HUES64 (cell line): ENCODE measurements at regions not wholly inside any gene's neighbourhood (a gene's known extent, or its start where the extent isn't known, plus 50 kb on each side); places are given as distances from the start of the nearest gene placed in this dataset.
"Not testable (repeated sequence)": the region's sequence is repeated elsewhere in the genome, so short reads cannot be mapped to it uniquely, and the experiment has no call there.

ENCODE experiments used
- H3K27ac ChIP-seq: 2 replicates; pipeline ENCODE4 v1.7.0; 2013; ENCODE audit warnings: low read depth, low read length, inconsistent platforms
- H3K27me3 ChIP-seq: 2 replicates; pipeline ENCODE4 v1.6.1; 2013; ENCODE audit warnings: mild to moderate bottlenecking, low read length; ENCODE audit not compliant: insufficient read depth
- H3K36me3 ChIP-seq: 2 replicates; pipeline ENCODE4 v1.6.1; 2013; ENCODE audit warnings: mild to moderate bottlenecking, low read length; ENCODE audit not compliant: insufficient read depth
- H3K4me1 ChIP-seq: 2 replicates; pipeline ENCODE4 v1.6.1; 2013; ENCODE audit warnings: mild to moderate bottlenecking, low read length, moderate library complexity; ENCODE audit not compliant: insufficient read depth
- H3K4me3 ChIP-seq: 2 replicates; pipeline ENCODE4 v1.5.1; 2013; ENCODE audit warnings: mild to moderate bottlenecking, low read length, moderate library complexity
- H3K9ac ChIP-seq: 2 replicates; pipeline ENCODE4 v1.6.1; 2013; ENCODE audit warnings: mild to moderate bottlenecking, low read depth, low read length
- H3K9me3 ChIP-seq: 2 replicates; pipeline ENCODE4 v1.6.1; 2013; ENCODE audit warnings: low read depth, low read length; ENCODE audit not compliant: insufficient read depth
- WGBS: fragments of 150-250, 120-280 bp; methylation state at CpG from one replicate; pipeline ENCODE4 v1.1.7; 2013; ENCODE audit warnings: missing lambda C conversion rate; 5-methylcytosine and 5-hydroxymethylcytosine counted together

DNA sequence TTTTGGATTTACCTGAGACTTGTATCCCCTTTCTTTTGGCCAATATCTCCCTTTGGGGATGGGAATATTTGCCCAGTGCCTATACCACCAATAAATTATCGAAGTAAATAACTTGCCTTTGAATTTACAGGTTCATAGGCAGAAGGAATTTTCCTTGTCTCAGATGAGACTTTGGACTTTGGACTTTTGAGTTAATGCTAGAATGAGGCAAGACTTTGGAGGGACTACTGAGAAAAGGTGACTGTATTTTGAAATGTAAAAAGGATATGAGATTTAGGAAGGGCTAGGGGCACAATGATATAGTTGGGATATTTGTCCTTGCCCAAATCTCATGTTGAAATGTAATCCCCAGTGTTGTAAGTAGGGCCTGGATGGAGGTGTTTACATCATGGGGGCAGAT lies 384.5 kb upstream of the GHITM start:
- Histone ChIP-seq H3K4me3 (no peak overlapping the region), H3K9ac (no peak overlapping the region), H3K27ac (no peak overlapping the region), H3K4me1 (peaks cover 9% of the 10 kb centered on the region), H3K9me3 (peaks cover 33% of the 10 kb centered on the region), H3K27me3 (peaks cover 33% of the 10 kb centered on the region), H3K36me3 (no peaks in the 10 kb centered on the region)
- WGBS, result 100% methylated on average over 1 of the region's 1 CpG

DNA sequence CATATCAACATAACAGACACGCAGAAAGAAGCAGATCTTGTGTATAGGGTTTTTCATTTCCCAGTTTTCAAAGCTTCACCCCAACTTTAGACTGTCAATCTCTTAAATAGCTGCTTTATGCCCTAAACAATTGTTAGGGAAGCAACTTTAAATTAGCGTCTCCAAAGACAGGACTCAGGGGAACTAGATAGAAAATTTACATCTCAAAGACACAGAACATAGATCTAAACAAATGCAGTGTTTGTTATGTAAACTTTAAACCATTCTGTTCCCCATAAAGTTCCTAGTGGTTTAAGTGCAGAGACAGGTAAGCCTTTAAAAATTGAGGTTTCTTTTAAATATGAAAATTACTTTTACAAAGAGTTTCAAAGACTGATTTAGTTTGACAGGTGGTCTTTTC lies 379.2 kb upstream of the GHITM start:
- 33% methylated on average over 1 of the region's 2 CpGs for WGBS
- no peak overlapping the region for H3K4me3 ChIP-seq
- peaks cover 82% of the 10 kb centered on the region for H3K27me3 ChIP-seq
- no peak overlapping the region for H3K9ac ChIP-seq
- H3K9me3 ChIP-seq, result no peaks in the 10 kb centered on the region
- no peaks in the 10 kb centered on the region for H3K36me3 ChIP-seq
- H3K4me1 ChIP-seq, result peaks cover 20% of the 10 kb centered on the region
- no peak overlapping the region for H3K27ac ChIP-seq

DNA sequence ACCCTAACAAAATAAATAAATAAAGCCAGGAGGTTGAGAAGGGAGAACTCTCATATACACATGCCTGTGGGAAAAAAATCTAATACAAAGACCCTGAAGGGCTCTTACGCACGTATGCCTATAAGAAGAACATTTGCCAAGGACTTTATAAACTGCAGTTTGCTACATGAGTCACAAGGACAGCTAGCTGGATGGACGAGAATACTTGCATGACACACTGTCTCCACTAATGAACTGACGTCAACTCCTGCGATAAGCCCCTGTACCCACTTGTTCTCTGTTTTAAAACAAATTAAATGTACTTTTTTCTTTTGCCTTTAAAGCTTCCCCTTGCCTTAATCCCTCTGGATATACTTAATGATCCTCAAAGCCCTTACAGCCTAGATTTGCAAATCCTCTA lies 374.6 kb upstream of the GHITM start:
- Histone ChIP-seq H3K36me3 (no peaks in the 10 kb centered on the region), H3K4me1 (peaks cover 17% of the 10 kb centered on the region), H3K4me3 (no peak overlapping the region), H3K27ac (no peak overlapping the region), H3K9me3 (peaks cover 4% of the 10 kb centered on the region; the same call in 1 of the 2 replicates), H3K9ac (no peak overlapping the region), H3K27me3 (peaks cover 50% of the 10 kb centered on the region)
- 75% methylated on average over 5 of the region's 5 CpGs for WGBS

DNA sequence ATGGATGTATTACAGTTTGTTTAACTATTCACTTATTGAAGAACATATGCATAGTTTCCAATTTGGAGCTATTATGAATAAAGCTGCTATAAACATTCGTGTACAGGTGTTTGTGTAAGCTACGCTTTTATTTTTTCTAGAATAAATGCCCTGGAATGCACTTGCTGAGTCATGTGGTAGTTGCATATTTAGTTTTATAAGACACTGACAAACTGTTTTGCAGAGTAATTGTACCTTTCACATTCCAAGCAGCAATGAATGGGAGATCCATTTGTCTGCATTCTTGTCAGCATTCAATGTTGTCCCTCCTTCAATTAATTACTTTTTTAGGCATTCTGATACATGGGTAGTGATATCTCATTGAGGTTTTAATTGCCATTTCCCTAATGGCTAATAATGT lies 373.6 kb upstream of the GHITM start:
- no peak overlapping the region for H3K9ac ChIP-seq
- H3K4me1 ChIP-seq, result peaks cover 9% of the 10 kb centered on the region; the same call in 1 of the 2 replicates
- 96% methylated on average over 2 of the region's 2 CpGs for WGBS
- no peak overlapping the region for H3K4me3 ChIP-seq
- H3K27me3 ChIP-seq, result peaks cover 40% of the 10 kb centered on the region
- H3K9me3 ChIP-seq, result peaks cover 4% of the 10 kb centered on the region; the same call in 1 of the 2 replicates
- H3K27ac ChIP-seq, result no peak overlapping the region
- no peaks in the 10 kb centered on the region for H3K36me3 ChIP-seq

DNA sequence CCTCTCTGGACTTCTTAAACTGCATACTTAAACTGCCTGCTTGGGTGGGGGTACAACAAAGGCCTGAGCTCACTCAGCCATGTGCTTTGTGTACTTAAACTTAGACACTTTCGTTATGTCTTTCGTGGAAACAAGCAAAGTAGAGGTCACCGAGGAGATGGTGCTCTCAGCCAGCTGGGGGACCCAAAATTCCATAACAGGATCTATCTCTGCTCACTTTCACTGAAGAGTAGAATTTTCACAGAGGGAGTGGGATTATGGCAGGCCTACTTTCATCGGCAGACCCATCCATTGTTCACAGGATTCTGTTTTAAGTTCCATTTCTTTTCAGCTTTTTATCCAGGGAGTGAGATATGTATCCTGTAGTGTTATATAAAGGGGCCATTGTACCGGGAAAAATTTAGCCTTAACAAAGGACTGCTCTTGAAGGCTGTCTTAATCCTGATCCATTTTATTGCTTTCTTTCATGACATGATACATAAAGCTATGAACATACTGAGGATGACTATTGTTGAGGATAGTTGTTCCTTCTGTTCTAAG lies 370.0 kb upstream of the GHITM start:
- Histone ChIP-seq H3K27ac (no peak overlapping the region), H3K9ac (no peak overlapping the region), H3K9me3 (peaks cover 4% of the 10 kb centered on the region; the same call in 1 of the 2 replicates), H3K4me3 (no peak overlapping the region), H3K4me1 (peaks cover 6% of the 10 kb centered on the region; the same call in 1 of the 2 replicates), H3K27me3 (peaks cover 3% of the 10 kb centered on the region), H3K36me3 (no peaks in the 10 kb centered on the region)
- WGBS, result 97% methylated on average over 4 of the region's 5 CpGs

DNA sequence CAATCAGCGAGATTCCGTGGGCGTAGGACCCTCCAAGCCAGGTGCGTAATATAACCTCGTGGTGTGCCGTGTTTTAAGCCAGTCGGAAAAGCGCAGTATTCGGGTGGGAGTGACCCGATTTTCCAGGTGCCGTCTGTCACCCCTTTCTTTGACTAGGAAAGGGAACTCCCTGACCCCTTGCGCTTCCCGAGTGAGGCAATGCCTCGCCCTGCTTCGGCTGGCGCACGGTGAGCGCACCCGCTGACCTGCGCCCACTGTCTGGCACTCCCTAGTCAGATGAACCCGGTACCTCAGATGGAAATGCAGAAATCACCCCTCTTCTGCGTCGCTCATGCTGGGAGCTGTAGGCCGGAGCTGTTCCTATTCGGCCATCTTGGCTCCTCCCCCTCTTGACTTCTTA lies 352.6 kb upstream of the GHITM start:
- WGBS, result 76% methylated on average over 25 of the region's 25 CpGs
- not testable (repeated sequence) for H3K9ac ChIP-seq, H3K36me3 ChIP-seq, H3K4me1 ChIP-seq, H3K27ac ChIP-seq, H3K27me3 ChIP-seq, H3K9me3 ChIP-seq
- peak overlapping the region; percentile 44 for H3K4me3 ChIP-seq

DNA sequence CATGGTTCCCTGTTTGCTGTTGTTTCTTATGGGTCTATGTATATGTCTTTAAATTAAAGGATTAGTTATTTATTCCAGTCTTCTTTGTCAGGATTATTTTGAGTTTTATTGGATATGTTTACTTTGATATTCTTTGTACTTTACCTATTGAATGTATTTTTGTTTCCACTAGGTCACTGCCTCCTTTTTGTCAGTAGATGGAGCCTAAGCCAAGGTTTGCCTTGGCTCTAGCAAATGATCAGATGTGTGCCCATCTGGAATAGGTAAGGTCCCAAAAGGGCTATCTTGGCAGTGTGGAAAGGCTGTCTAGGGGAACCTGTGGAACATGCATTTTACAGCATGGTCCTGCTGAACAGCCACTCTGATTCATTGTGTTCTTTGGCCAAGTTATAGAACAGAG lies 337.3 kb upstream of the GHITM start:
- H3K27ac ChIP-seq, result no peak overlapping the region
- H3K36me3 ChIP-seq, result no peaks in the 10 kb centered on the region
- H3K4me1 ChIP-seq, result no peaks in the 10 kb centered on the region
- H3K4me3 ChIP-seq, result no peak overlapping the region
- H3K9me3 ChIP-seq, result no peaks in the 10 kb centered on the region
- no peaks in the 10 kb centered on the region for H3K27me3 ChIP-seq
- H3K9ac ChIP-seq, result no peak overlapping the region

DNA sequence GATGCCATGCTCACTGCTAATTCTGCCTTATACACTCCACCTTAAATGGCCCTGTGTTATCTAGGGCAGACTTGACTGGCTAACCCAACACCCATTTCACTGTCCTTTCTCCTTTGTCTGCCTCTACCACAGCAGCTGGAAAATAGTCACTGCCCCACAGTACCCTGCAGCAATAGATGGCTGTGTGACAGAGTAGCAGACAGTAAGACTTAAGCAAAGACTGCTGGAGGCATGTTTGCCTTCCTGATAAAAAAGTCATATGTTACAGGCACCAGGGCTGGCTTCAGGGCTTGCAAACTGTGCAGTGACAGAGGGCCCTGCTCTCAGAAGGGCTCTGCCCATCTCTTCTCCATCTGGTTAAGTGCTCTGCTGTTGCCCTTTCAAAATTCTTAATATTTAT lies 332.6 kb upstream of the GHITM start:
- no peak overlapping the region for H3K4me3 ChIP-seq
- no peaks in the 10 kb centered on the region for H3K9me3 ChIP-seq
- H3K36me3 ChIP-seq, result no peaks in the 10 kb centered on the region
- H3K4me1 ChIP-seq, result no peaks in the 10 kb centered on the region
- H3K9ac ChIP-seq, result no peak overlapping the region
- no peak overlapping the region for H3K27ac ChIP-seq
- H3K27me3 ChIP-seq, result no peaks in the 10 kb centered on the region

DNA sequence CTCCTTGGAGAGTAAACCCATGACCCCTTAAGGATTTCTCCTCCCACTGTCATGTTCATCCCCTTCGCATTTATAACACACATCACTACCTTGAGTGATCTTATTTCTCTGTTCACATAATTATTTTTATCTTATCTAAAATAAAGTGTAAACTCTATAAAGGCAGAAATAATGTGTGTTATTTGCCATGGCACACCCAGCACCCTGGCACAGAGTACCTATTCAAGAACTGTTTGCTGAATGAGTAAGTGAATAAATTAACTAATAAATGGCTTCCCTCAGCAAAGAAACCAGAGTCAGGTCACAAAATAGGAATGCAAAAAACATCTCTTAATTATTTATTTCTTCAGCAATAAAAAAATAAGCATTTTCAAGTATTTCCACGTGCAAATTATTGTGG lies 330.3 kb upstream of the GHITM start:
- H3K9ac ChIP-seq, result no peak overlapping the region
- WGBS, result 91% methylated on average over 2 of the region's 2 CpGs
- no peaks in the 10 kb centered on the region for H3K4me1 ChIP-seq
- H3K27me3 ChIP-seq, result no peaks in the 10 kb centered on the region
- H3K36me3 ChIP-seq, result no peaks in the 10 kb centered on the region
- H3K27ac ChIP-seq, result no peak overlapping the region
- H3K4me3 ChIP-seq, result no peak overlapping the region
- no peaks in the 10 kb centered on the region for H3K9me3 ChIP-seq

DNA sequence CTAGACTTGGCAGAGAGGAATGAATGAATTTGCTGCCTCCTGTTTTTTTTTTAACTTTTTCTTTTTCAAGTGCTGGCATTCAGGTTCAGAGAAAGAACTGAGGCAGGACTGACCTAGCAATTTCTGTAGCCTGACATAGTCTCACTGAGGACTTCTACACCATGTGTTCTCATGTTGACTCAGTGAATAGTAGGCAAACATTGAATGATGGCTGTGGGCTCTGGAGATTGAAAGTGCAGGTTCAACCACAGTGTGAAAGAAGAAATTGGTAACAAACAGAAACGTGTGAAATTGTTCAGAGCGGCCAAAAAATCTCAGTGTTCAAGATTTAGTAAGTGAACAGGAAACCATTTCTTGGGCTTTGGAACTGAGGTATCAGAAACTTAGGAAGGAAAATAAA lies 322.4 kb upstream of the GHITM start:
- H3K27ac ChIP-seq, result no peak overlapping the region
- no peaks in the 10 kb centered on the region for H3K36me3 ChIP-seq
- no peak overlapping the region for H3K4me3 ChIP-seq
- 87% methylated on average over 2 of the region's 2 CpGs for WGBS
- no peak overlapping the region for H3K9ac ChIP-seq
- no peaks in the 10 kb centered on the region for H3K27me3 ChIP-seq
- peaks cover 19% of the 10 kb centered on the region; the same call in 1 of the 2 replicates for H3K4me1 ChIP-seq
- no peaks in the 10 kb centered on the region for H3K9me3 ChIP-seq

DNA sequence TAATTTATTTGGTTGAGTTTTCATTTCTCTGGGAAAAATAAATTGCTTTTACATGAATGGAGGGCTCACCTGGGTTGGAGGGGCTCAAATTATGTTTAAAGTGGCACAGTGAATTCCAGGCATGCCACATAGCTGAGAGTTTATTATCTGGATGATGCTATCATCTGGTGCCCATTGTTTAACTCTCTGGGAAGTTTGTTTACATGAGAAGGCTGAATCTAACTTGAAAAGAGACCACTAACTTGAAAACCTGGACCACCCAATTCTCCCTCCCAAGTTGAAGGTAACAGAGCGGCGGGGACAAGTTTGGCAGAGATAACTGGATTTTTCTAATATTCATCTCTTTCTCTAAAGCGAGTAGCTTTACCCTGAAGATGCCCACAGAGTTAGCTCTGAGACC lies 321.5 kb upstream of the GHITM start:
- no peaks in the 10 kb centered on the region for H3K9me3 ChIP-seq
- H3K9ac ChIP-seq, result no peak overlapping the region
- peaks cover 19% of the 10 kb centered on the region; the same call in 1 of the 2 replicates for H3K4me1 ChIP-seq
- no peaks in the 10 kb centered on the region for H3K36me3 ChIP-seq
- H3K27ac ChIP-seq, result no peak overlapping the region
- H3K4me3 ChIP-seq, result no peak overlapping the region
- H3K27me3 ChIP-seq, result no peaks in the 10 kb centered on the region
- WGBS, result 69% methylated on average over 2 of the region's 3 CpGs

DNA sequence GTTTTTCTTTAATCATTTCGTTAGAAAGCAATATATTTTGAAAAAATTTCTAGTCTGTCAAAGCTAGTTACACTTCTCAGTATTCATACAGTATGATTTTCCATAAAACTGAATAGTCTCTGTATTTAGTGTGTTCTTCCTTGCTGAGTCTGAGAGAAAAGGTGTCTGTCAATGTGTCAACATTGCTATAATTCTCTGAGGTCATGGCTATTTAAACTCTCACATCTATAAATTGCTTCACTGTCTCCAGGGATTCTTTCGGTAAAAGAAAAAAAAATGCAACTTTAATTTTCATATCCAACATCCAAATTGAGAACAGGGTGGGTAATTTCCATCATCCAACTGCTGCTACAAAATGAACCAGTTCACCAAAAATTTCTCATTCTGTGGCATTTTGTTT lies 319.7 kb upstream of the GHITM start:
- Histone ChIP-seq H3K36me3 (no peaks in the 10 kb centered on the region), H3K27ac (no peak overlapping the region), H3K9ac (no peak overlapping the region), H3K9me3 (no peaks in the 10 kb centered on the region), H3K27me3 (no peaks in the 10 kb centered on the region), H3K4me1 (peaks cover 19% of the 10 kb centered on the region; the same call in 1 of the 2 replicates), H3K4me3 (no peak overlapping the region)
- 100% methylated on average over 1 of the region's 2 CpGs for WGBS
